NCI-H526 (cell line): ENCODE measurements at regions not wholly inside any gene's neighbourhood (a gene's known extent, or its start where the extent isn't known, plus 50 kb on each side); places are given as distances from the start of the nearest gene placed in this dataset.

Experiments
- DNase-seq, 2 experiments: peaks; one replicate each; lab custom pipeline; 2025; lab: John Stamatoyannopoulos, UW

- DNase-seq = no peak
Observed at GRCh38 chr6:105814745-105815536, 271.2 kb upstream of the PRDM1 start.

- DNase-seq = no peak
Observed at GRCh38 chr6:105810922-105811482, 275.1 kb upstream of the PRDM1 start.

- no peak for DNase-seq
Observed at GRCh38 chr6:105810105-105810921, 275.8 kb upstream of the PRDM1 start.

- no peak for DNase-seq
Observed at GRCh38 chr6:105808571-105808970, 277.6 kb upstream of the PRDM1 start.

GRCh38 chr6:105807905-105808304 lies 278.2 kb upstream of the PRDM1 start:
- DNase-seq = no peak

GRCh38 chr6:105806486-105806920 lies 279.6 kb upstream of the PRDM1 start:
- DNase-seq = no peak

GRCh38 chr6:105805501-105806023 lies 280.6 kb upstream of the PRDM1 start:
- DNase-seq = no peak

- no peak for DNase-seq
Observed at GRCh38 chr6:105804424-105804823, 281.7 kb upstream of the PRDM1 start.

- DNase-seq = no peak
Observed at GRCh38 chr6:105804000-105804399, 282.1 kb upstream of the PRDM1 start.

- DNase-seq = no peak
Observed at GRCh38 chr6:105803442-105803841, 282.7 kb upstream of the PRDM1 start.

GRCh38 chr6:105802703-105803102 lies 283.4 kb upstream of the PRDM1 start:
- DNase-seq = no peak

- no peak for DNase-seq
Observed at GRCh38 chr6:105800871-105801270, 285.3 kb upstream of the PRDM1 start.

GRCh38 chr6:105800398-105800797 lies 285.7 kb upstream of the PRDM1 start:
- no peak for DNase-seq

- DNase-seq = no peak
Observed at GRCh38 chr6:105799056-105799455, 287.1 kb upstream of the PRDM1 start.

GRCh38 chr6:105797983-105798453 lies 288.1 kb upstream of the PRDM1 start:
- no peak for DNase-seq

GRCh38 chr6:105797286-105797979 lies 288.7 kb upstream of the PRDM1 start:
- DNase-seq = no peak

- no peak for DNase-seq
Observed at GRCh38 chr6:105795913-105796517, 290.1 kb upstream of the PRDM1 start.

- DNase-seq = no peak
Observed at GRCh38 chr6:105795366-105795765, 290.8 kb upstream of the PRDM1 start.

- DNase-seq = no peak
Observed at GRCh38 chr6:105794870-105795269, 291.3 kb upstream of the PRDM1 start.

- DNase-seq = no peak
Observed at GRCh38 chr6:105794239-105794638, 291.9 kb upstream of the PRDM1 start.

GRCh38 chr6:105793130-105793529 lies 293.0 kb upstream of the PRDM1 start:
- DNase-seq = no peak
